HCT116 (cell line): ENCODE measurements at regions not wholly inside any gene's neighbourhood (a gene's known extent, or its start where the extent isn't known, plus 50 kb on each side); places are given as distances from the start of the nearest gene placed in this dataset.

Experiments used
- ATAC-seq: fragments of 200-7000 bp; cut with Tn5 transposase; 2 replicates; pipeline ENCODE4 v1.9.1; 2020; ENCODE audit warnings: mild to moderate bottlenecking, moderate library complexity
- BruUV-seq: library from RNA; stranded (reverse); fragments of 400-500 nt; replicated peaks from 2 replicates; lab custom pipeline; 2021; lab: Mats Ljungman, UMichigan
- CTCF ChIA-PET: fragments of 300-600 bp; sonication (Branson Sonifier 250); formaldehyde crosslinking; loops from one replicate; lab custom pipeline; 2021; ENCODE audit warnings: antibody characterized with exemption; lab: Charles Lee
- POLR2A ChIA-PET: fragments of 300-600, 350-600 bp; sonication (Branson Sonifier 250); formaldehyde crosslinking; loops from one replicate; lab custom pipeline; 2021; ENCODE audit warnings: antibody characterized with exemption; lab: Charles Lee
- RAD21 ChIA-PET, 2 experiments: fragments of 300-600 bp; sonication (Branson Sonifier 250); formaldehyde crosslinking; loops; one replicate each; lab custom pipeline; 2023; ENCODE audit warnings: low total read pairs in 2 of 2; ENCODE audit not compliant: uncharacterized antibody in 2 of 2, unreplicated experiment in 2 of 2, low non-redundant PET in 1 of 2; lab: Charles Lee
- DNase-seq: peaks from one replicate; pipeline ENCODE4 v3.0.0-alpha.2; 2010; ENCODE audit warnings: low read depth, low spot score
- H2AFZ ChIP-seq: fragments of 200-600 bp; shearing (Covaris generic), sonication (generic); 2 replicates; pipeline ENCODE4 v1.6.1; 2017; ENCODE audit warnings: low read depth, mixed run types, mixed read lengths, antibody characterized with exemption, low read length; ENCODE audit not compliant: poor library complexity, severe bottlenecking
- H3K27ac ChIP-seq: 2 replicates; pipeline ENCODE4 v1.5.1; 2012; ENCODE audit warnings: low read depth, low read length
- H3K27me3 ChIP-seq: fragments of 200-600 bp; sonication (generic); 2 replicates; pipeline ENCODE4 v1.6.1; 2016; ENCODE audit warnings: mixed run types, low read length, mixed read lengths; ENCODE audit not compliant: insufficient read depth
- H3K36me3 ChIP-seq, 2 experiments: fragments of 200-500 bp in 1 of 2; fragments of 200-600 bp in 1 of 2; sonication (Bioruptor generic) in 1 of 2; sonication (generic) in 1 of 2; 2 replicates each; pipeline versions ENCODE4 v1.5.1 to v1.6.1; 2014 to 2016; ENCODE audit warnings: low read length in 2 of 2, inconsistent platforms in 1 of 2, mixed read lengths in 1 of 2, mixed run types in 1 of 2; ENCODE audit not compliant: insufficient read depth in 2 of 2, control insufficient read depth in 1 of 2
- H3K4me1 ChIP-seq, 2 experiments: fragments of 200-600 bp in 1 of 2; sonication (generic) in 1 of 2; 2 replicates each; pipeline versions ENCODE4 v1.5.1 to v1.6.1; 2012 to 2017; ENCODE audit warnings: low read length in 2 of 2, inconsistent platforms in 1 of 2, mild to moderate bottlenecking in 1 of 2, mixed read lengths in 1 of 2, mixed run types in 1 of 2, moderate library complexity in 1 of 2; ENCODE audit not compliant: insufficient read depth in 2 of 2, control insufficient read depth in 1 of 2
- H3K4me2 ChIP-seq: fragments of 200-600 bp; sonication (generic); 2 replicates; pipeline ENCODE4 v1.6.1; 2017; ENCODE audit warnings: mixed run types, low read length, mixed read lengths
- H3K4me3 ChIP-seq, 2 experiments: fragments of 200-600 bp in 1 of 2; sonication (generic) in 1 of 2; replicated peaks in 1 of 2; 2 replicates each; pipeline ENCODE4 v1.5.1; 2011 to 2016; ENCODE audit warnings: low read length in 2 of 2, control low read depth in 1 of 2, low read depth in 1 of 2, mild to moderate bottlenecking in 1 of 2, mixed read lengths in 1 of 2, mixed run types in 1 of 2
- H3K79me2 ChIP-seq: fragments of 200-600 bp; sonication (generic); 2 replicates; pipeline ENCODE4 v1.6.1; 2017; ENCODE audit warnings: mild to moderate bottlenecking, mixed run types, low read length, moderate library complexity, mixed read lengths; ENCODE audit not compliant: insufficient read depth
- H3K9ac ChIP-seq: fragments of 200-600 bp; sonication (generic); 2 replicates; pipeline ENCODE4 v1.6.1; 2016; ENCODE audit warnings: low read length, mixed read lengths
- H3K9me2 ChIP-seq: fragments of 200-600 bp; sonication (generic), shearing (Covaris generic); 2 replicates; pipeline ENCODE4 v1.6.1; 2017; ENCODE audit warnings: mixed run types, mild to moderate bottlenecking, moderate library complexity; ENCODE audit not compliant: insufficient read depth
- H3K9me3 ChIP-seq, 2 experiments: fragments of 200-500 bp in 1 of 2; fragments of 200-600 bp in 1 of 2; sonication (Bioruptor generic) in 1 of 2; sonication (generic) in 1 of 2; 2 replicates each; pipeline ENCODE4 v1.6.1; 2014 to 2017; ENCODE audit warnings: low read length in 2 of 2, mixed read lengths in 2 of 2, inconsistent platforms in 1 of 2, low read depth in 1 of 2, mild to moderate bottlenecking in 1 of 2, mixed run types in 1 of 2, moderate library complexity in 1 of 2; ENCODE audit not compliant: control insufficient read depth in 1 of 2, insufficient read depth in 1 of 2
- H4K20me1 ChIP-seq: fragments of 200-600 bp; sonication (generic), shearing (Covaris generic); 2 replicates; pipeline ENCODE4 v1.6.1; 2017; ENCODE audit warnings: mixed run types, mild to moderate bottlenecking, moderate library complexity; ENCODE audit not compliant: insufficient read depth
- ATF3 ChIP-seq: IDR thresholded peaks from 2 replicates; pipeline ENCODE4 v1.6.1; 2012
- ELF1 ChIP-seq: IDR thresholded peaks from 2 replicates; pipeline ENCODE4 v1.6.1; 2012; ENCODE audit warnings: low read depth, borderline replicate concordance
- FOSL1 ChIP-seq: IDR thresholded peaks from 2 replicates; pipeline ENCODE4 v1.6.1; 2012; ENCODE audit warnings: low read depth
- JUND ChIP-seq: IDR thresholded peaks from 2 replicates; pipeline ENCODE4 v1.6.1; 2012
- SRF ChIP-seq: IDR thresholded peaks from 2 replicates; pipeline ENCODE4 v1.6.1; 2012; ENCODE audit warnings: low read depth
- TCF7L2 ChIP-seq: IDR thresholded peaks from 2 replicates; pipeline ENCODE4 v1.7.0; 2011; ENCODE audit warnings: borderline replicate concordance, inconsistent platforms; ENCODE audit not compliant: insufficient read depth, insufficient read length; ENCODE audit errors: extremely low read depth
- ZFX ChIP-seq: fragments of 450-650 bp; IDR thresholded peaks from 2 replicates; pipeline ENCODE4 v1.6.1; 2017
- intact Hi-C: fragments of 100-400 bp; cut with micrococcal nuclease; formaldehyde crosslinking; loops from 2 replicates; pipeline ENCODE4 v1.10.0; 2022
- TF ChIP-seq, protein P1 (sequence below): IDR thresholded peaks from 2 replicates; pipeline ENCODE4 v1.6.1; 2012
- TF ChIP-seq, protein P2 (sequence below): IDR thresholded peaks from 2 replicates; pipeline ENCODE4 v1.6.1; 2011; ENCODE audit warnings: mild to moderate bottlenecking, low read length, moderate library complexity; ENCODE audit not compliant: insufficient replicate concordance; ENCODE audit errors: extremely low read depth

GRCh38 chr5:159697530-159697929 is 218.8 kb upstream of the ADRA1B start:
- ATAC-seq = no peak
- POLR2A ChIA-PET = no interaction called here
- H3K4me1 ChIP-seq = no peaks in the 10 kb centered on the region
- RAD21 ChIA-PET = no interaction called here
- no peaks in the 10 kb centered on the region for H3K9me3 ChIP-seq
- H3K36me3 ChIP-seq = no peaks in the 10 kb centered on the region
- no peak for TF ChIP-seq FOSL1
- TF ChIP-seq ATF3 = no peak
- TF ChIP-seq TCF7L2 = no peak
- TF ChIP-seq, protein P1, sequence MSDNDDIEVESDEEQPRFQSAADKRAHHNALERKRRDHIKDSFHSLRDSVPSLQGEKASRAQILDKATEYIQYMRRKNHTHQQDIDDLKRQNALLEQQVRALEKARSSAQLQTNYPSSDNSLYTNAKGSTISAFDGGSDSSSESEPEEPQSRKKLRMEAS = no peak
- TF ChIP-seq ZFX = no peak
- TF ChIP-seq ELF1 = no peak
- no peak for TF ChIP-seq SRF
- no peak for TF ChIP-seq JUND
- TF ChIP-seq, protein P2, sequence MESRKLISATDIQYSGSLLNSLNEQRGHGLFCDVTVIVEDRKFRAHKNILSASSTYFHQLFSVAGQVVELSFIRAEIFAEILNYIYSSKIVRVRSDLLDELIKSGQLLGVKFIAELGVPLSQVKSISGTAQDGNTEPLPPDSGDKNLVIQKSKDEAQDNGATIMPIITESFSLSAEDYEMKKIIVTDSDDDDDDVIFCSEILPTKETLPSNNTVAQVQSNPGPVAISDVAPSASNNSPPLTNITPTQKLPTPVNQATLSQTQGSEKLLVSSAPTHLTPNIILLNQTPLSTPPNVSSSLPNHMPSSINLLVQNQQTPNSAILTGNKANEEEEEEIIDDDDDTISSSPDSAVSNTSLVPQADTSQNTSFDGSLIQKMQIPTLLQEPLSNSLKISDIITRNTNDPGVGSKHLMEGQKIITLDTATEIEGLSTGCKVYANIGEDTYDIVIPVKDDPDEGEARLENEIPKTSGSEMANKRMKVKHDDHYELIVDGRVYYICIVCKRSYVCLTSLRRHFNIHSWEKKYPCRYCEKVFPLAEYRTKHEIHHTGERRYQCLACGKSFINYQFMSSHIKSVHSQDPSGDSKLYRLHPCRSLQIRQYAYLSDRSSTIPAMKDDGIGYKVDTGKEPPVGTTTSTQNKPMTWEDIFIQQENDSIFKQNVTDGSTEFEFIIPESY = no peak
- no peaks in the 10 kb centered on the region for H3K9me2 ChIP-seq
- H3K9ac ChIP-seq = no peak overlapping the region
- no peak overlapping the region for H3K4me3 ChIP-seq
- DNase-seq = no peak
- BruUV-seq = no TSS peak
- CTCF ChIA-PET = no interaction called here
- no peak overlapping the region for H3K4me2 ChIP-seq
- no peak overlapping the region for H3K27ac ChIP-seq
- no peak overlapping the region for H2AFZ ChIP-seq
- intact Hi-C loops = no loop called here
- no peaks in the 10 kb centered on the region; the same call in 1 of the 2 replicates for H3K27me3 ChIP-seq
- H4K20me1 ChIP-seq = no peaks in the 10 kb centered on the region
- no peaks in the 10 kb centered on the region for H3K79me2 ChIP-seq
